Mesenchymal stem cell (in vitro differentiated cells and primary cell): ENCODE measurements at regions not wholly inside any gene's neighbourhood (a gene's known extent, or its start where the extent isn't known, plus 50 kb on each side); places are given as distances from the start of the nearest gene placed in this dataset.

ENCODE experiments used
- DNase-seq: peaks from one replicate; pipeline ENCODE4 v3.0.0-alpha.2; 2013
- H2AFZ ChIP-seq: one replicate; pipeline ENCODE4 v1.6.1; 2013; ENCODE audit warnings: low read depth, mild to moderate bottlenecking, control low read depth, inconsistent platforms, low read length, moderate library complexity
- H2AK5ac ChIP-seq: 2 replicates; pipeline ENCODE4 v1.6.1; 2013; ENCODE audit warnings: low read length, moderate library complexity, mild to moderate bottlenecking, inconsistent platforms; ENCODE audit not compliant: severe bottlenecking
- H2BK120ac ChIP-seq: one replicate; pipeline ENCODE4 v1.6.1; 2013; ENCODE audit warnings: low read depth, mild to moderate bottlenecking, inconsistent platforms, low read length, moderate library complexity
- H2BK12ac ChIP-seq, 2 experiments: one replicate each; pipeline ENCODE4 v1.6.1; 2013; ENCODE audit warnings: inconsistent platforms in 2 of 2, low read length in 2 of 2, mild to moderate bottlenecking in 2 of 2, moderate library complexity in 2 of 2, control low read depth in 1 of 2
- H2BK15ac ChIP-seq: one replicate; pipeline ENCODE4 v1.6.1; 2013; ENCODE audit warnings: mild to moderate bottlenecking, low read depth, inconsistent platforms; ENCODE audit not compliant: poor library complexity, severe bottlenecking
- H2BK5ac ChIP-seq: 2 replicates; pipeline ENCODE4 v1.6.1; 2013; ENCODE audit warnings: low read depth, mild to moderate bottlenecking, low read length, control low read depth, inconsistent platforms; ENCODE audit not compliant: poor library complexity, severe bottlenecking
- H3K14ac ChIP-seq, 2 experiments: one replicate each; pipeline ENCODE4 v1.6.1; 2013; ENCODE audit warnings: inconsistent platforms in 2 of 2, low read length in 2 of 2, control low read depth in 1 of 2, mild to moderate bottlenecking in 1 of 2, moderate library complexity in 1 of 2
- H3K18ac ChIP-seq, 2 experiments: one replicate each; pipeline ENCODE4 v1.6.1; 2013; ENCODE audit warnings: inconsistent platforms in 2 of 2, low read length in 2 of 2, control low read depth in 1 of 2, low read depth in 1 of 2, mild to moderate bottlenecking in 1 of 2
- H3K23ac ChIP-seq, 2 experiments: one replicate each; pipeline ENCODE4 v1.6.1; 2013; ENCODE audit warnings: inconsistent platforms in 2 of 2, low read length in 2 of 2, mild to moderate bottlenecking in 2 of 2, moderate library complexity in 2 of 2, control low read depth in 1 of 2
- H3K27ac ChIP-seq: 2 replicates; pipeline ENCODE4 v1.5.1; 2013; ENCODE audit warnings: mild to moderate bottlenecking, moderate library complexity, low read length, control low read depth, inconsistent platforms; ENCODE audit not compliant: poor library complexity, severe bottlenecking
- H3K27me3 ChIP-seq, 2 experiments: 2 replicates each; pipeline versions ENCODE4 v1.6.1 to v1.7.0; 2013; ENCODE audit warnings: low read length in 2 of 2, mild to moderate bottlenecking in 2 of 2, moderate library complexity in 2 of 2, control low read depth in 1 of 2, inconsistent platforms in 1 of 2; ENCODE audit not compliant: control insufficient read depth in 1 of 2, insufficient read depth in 1 of 2
- H3K36me3 ChIP-seq, 2 experiments: 2 replicates each; pipeline versions ENCODE4 v1.6.1 to v1.7.0; 2013; ENCODE audit warnings: low read length in 2 of 2, control low read depth in 1 of 2, inconsistent platforms in 1 of 2, low read depth in 1 of 2, mild to moderate bottlenecking in 1 of 2; ENCODE audit not compliant: insufficient read depth in 2 of 2, control insufficient read depth in 1 of 2
- H3K4ac ChIP-seq, 2 experiments: one replicate each; pipeline ENCODE4 v1.6.1; 2013; ENCODE audit warnings: inconsistent platforms in 2 of 2, low read length in 2 of 2, mild to moderate bottlenecking in 2 of 2, moderate library complexity in 2 of 2, control low read depth in 1 of 2, low read depth in 1 of 2
- H3K4me1 ChIP-seq: 2 replicates; pipeline ENCODE4 v1.6.1; 2013; ENCODE audit warnings: low read depth, low read length, control low read depth; ENCODE audit not compliant: control insufficient read depth, insufficient read depth
- H3K4me2 ChIP-seq: 2 replicates; pipeline ENCODE4 v1.6.1; 2013; ENCODE audit warnings: low read length, mild to moderate bottlenecking, inconsistent platforms; ENCODE audit not compliant: poor library complexity, severe bottlenecking
- H3K4me3 ChIP-seq, 2 experiments: 2 replicates each; pipeline versions ENCODE4 v1.5.1 to v1.7.0; 2013; ENCODE audit warnings: low read length in 2 of 2, mild to moderate bottlenecking in 2 of 2, control low read depth in 1 of 2, low read depth in 1 of 2; ENCODE audit not compliant: insufficient read depth in 1 of 2
- H3K79me1 ChIP-seq: replicated peaks from 2 replicates; pipeline ENCODE4 v1.6.1; 2013; ENCODE audit warnings: mild to moderate bottlenecking, control low read depth, low read length, inconsistent platforms; ENCODE audit not compliant: poor library complexity, severe bottlenecking
- H3K9ac ChIP-seq: 2 replicates; pipeline ENCODE4 v1.7.0; 2013; ENCODE audit warnings: mild to moderate bottlenecking, low read length, moderate library complexity
- H3K9me3 ChIP-seq: 2 replicates; pipeline ENCODE4 v1.7.0; 2013; ENCODE audit warnings: mild to moderate bottlenecking, low read length; ENCODE audit not compliant: control insufficient read depth
- H4K8ac ChIP-seq: one replicate; pipeline ENCODE4 v1.6.1; 2013; ENCODE audit warnings: inconsistent platforms, mild to moderate bottlenecking, low read length, moderate library complexity
- H4K91ac ChIP-seq: one replicate; pipeline ENCODE4 v1.6.1; 2013; ENCODE audit warnings: mild to moderate bottlenecking, low read length, inconsistent platforms
- WGBS: methylation state at CpG from one replicate; pipeline ENCODE4 v1.1.7; 2013; ENCODE audit warnings: mixed read lengths; 5-methylcytosine and 5-hydroxymethylcytosine counted together

GRCh38 chr3:178475062-178475461, 61.2 kb upstream of the KCNMB2 start:
- no peaks in the 10 kb centered on the region for H3K36me3 ChIP-seq
- H3K4me2 ChIP-seq, result no peak overlapping the region
- no peak overlapping the region for H3K23ac ChIP-seq
- WGBS, result 60% methylated on average over 3 of the region's 3 CpGs
- no peaks in the 10 kb centered on the region for H3K9me3 ChIP-seq
- H3K18ac ChIP-seq, result peak overlapping the region; percentile 24 to 81
- H3K27ac ChIP-seq, result no peak overlapping the region
- no peak overlapping the region for H2AK5ac ChIP-seq
- H2BK5ac ChIP-seq, result no peak overlapping the region
- H3K4me1 ChIP-seq, result no peaks in the 10 kb centered on the region
- peak overlapping the region in 1 of 2 experiments; percentile 98 for H2BK12ac ChIP-seq
- H4K8ac ChIP-seq, result no peak overlapping the region
- H2BK120ac ChIP-seq, result no peak overlapping the region
- H3K9ac ChIP-seq, result no peak overlapping the region
- peak; percentile 30 for DNase-seq
- peak overlapping the region in 1 of 2 experiments; percentile 54 for H3K4ac ChIP-seq
- peak overlapping the region; percentile 1 for H4K91ac ChIP-seq
- no peak overlapping the region for H2AFZ ChIP-seq
- no peaks in the 10 kb centered on the region for H3K79me1 ChIP-seq
- no peak overlapping the region for H3K14ac ChIP-seq
- H3K4me3 ChIP-seq, result no peak overlapping the region
- no peaks in the 10 kb centered on the region for H3K27me3 ChIP-seq
- H2BK15ac ChIP-seq, result no peak overlapping the region

- H2BK15ac ChIP-seq, result no peak overlapping the region
- no peak overlapping the region for H3K4me2 ChIP-seq
- H3K9ac ChIP-seq, result no peak overlapping the region
- no peak overlapping the region for H3K23ac ChIP-seq
- DNase-seq, result no peak
- no peaks in the 10 kb centered on the region for H3K79me1 ChIP-seq
- H3K14ac ChIP-seq, result peak overlapping the region in 1 of 2 experiments; percentile 76
- peak overlapping the region in 1 of 2 experiments; percentile 31 for H2BK12ac ChIP-seq
- peak overlapping the region in 1 of 2 experiments; percentile 26 for H3K4ac ChIP-seq
- H2BK5ac ChIP-seq, result no peak overlapping the region
- H4K91ac ChIP-seq, result no peak overlapping the region
- H3K4me3 ChIP-seq, result no peak overlapping the region
- no peak overlapping the region for H2AK5ac ChIP-seq
- H3K18ac ChIP-seq, result peak overlapping the region in 1 of 2 experiments; percentile 38
- no peaks in the 10 kb centered on the region for H3K27me3 ChIP-seq
- H3K27ac ChIP-seq, result no peak overlapping the region
- H3K36me3 ChIP-seq, result no peaks in the 10 kb centered on the region
- H2BK120ac ChIP-seq, result no peak overlapping the region
- peaks cover 3% of the 10 kb centered on the region for H3K4me1 ChIP-seq
- no peaks in the 10 kb centered on the region for H3K9me3 ChIP-seq
- no peak overlapping the region for H2AFZ ChIP-seq
- WGBS, result 91% methylated on average over 1 of the region's 2 CpGs
- H4K8ac ChIP-seq, result no peak overlapping the region
Observed at GRCh38 chr3:178476886-178477285, 59.4 kb upstream of the KCNMB2 start.

GRCh38 chr3:178479446-178479845, 56.8 kb upstream of the KCNMB2 start:
- H3K27ac ChIP-seq, result no peak overlapping the region
- H3K18ac ChIP-seq, result no peak overlapping the region
- H2AFZ ChIP-seq, result no peak overlapping the region
- 88% methylated on average over 1 of the region's 1 CpG for WGBS
- no peak overlapping the region for H3K14ac ChIP-seq
- no peak overlapping the region for H2BK120ac ChIP-seq
- H2BK5ac ChIP-seq, result no peak overlapping the region
- H3K36me3 ChIP-seq, result no peaks in the 10 kb centered on the region
- no peak overlapping the region for H2BK15ac ChIP-seq
- no peaks in the 10 kb centered on the region for H3K9me3 ChIP-seq
- no peak overlapping the region for H2BK12ac ChIP-seq
- H3K27me3 ChIP-seq, result no peaks in the 10 kb centered on the region
- H3K4ac ChIP-seq, result no peak overlapping the region
- no peak overlapping the region for H3K23ac ChIP-seq
- H3K79me1 ChIP-seq, result no peaks in the 10 kb centered on the region
- H3K9ac ChIP-seq, result no peak overlapping the region
- H4K91ac ChIP-seq, result no peak overlapping the region
- H3K4me3 ChIP-seq, result no peak overlapping the region
- H3K4me2 ChIP-seq, result no peak overlapping the region
- no peak overlapping the region for H4K8ac ChIP-seq
- peaks cover 3% of the 10 kb centered on the region for H3K4me1 ChIP-seq
- DNase-seq, result no peak
- H2AK5ac ChIP-seq, result no peak overlapping the region

GRCh38 chr3:178479860-178480259, 56.4 kb upstream of the KCNMB2 start:
- Histone ChIP-seq H3K27ac (no peak overlapping the region), H3K4me1 (peaks cover 5% of the 10 kb centered on the region), H3K18ac (no peak overlapping the region)

More at GRCh38 chr3:178479860-178480259, 56.4 kb upstream of the KCNMB2 start:
- H2BK12ac ChIP-seq, result peak overlapping the region in 1 of 2 experiments; percentile 82
- peak overlapping the region; percentile 0 for H2AK5ac ChIP-seq
- no peak overlapping the region for H3K4ac ChIP-seq
- DNase-seq, result no peak
- no peak overlapping the region for H4K8ac ChIP-seq
- no peak overlapping the region for H3K4me3 ChIP-seq
- no peak overlapping the region for H2AFZ ChIP-seq
- H3K4me2 ChIP-seq, result no peak overlapping the region
- H2BK120ac ChIP-seq, result no peak overlapping the region
- H3K14ac ChIP-seq, result peak overlapping the region in 1 of 2 experiments; percentile 68
- H3K79me1 ChIP-seq, result no peaks in the 10 kb centered on the region
- no peak overlapping the region for H3K23ac ChIP-seq
- H4K91ac ChIP-seq, result no peak overlapping the region
- H3K9ac ChIP-seq, result no peak overlapping the region
- WGBS, result 90% methylated on average over 4 of the region's 4 CpGs
- no peak overlapping the region for H2BK15ac ChIP-seq
- no peaks in the 10 kb centered on the region for H3K27me3 ChIP-seq
- H3K36me3 ChIP-seq, result no peaks in the 10 kb centered on the region
- H3K9me3 ChIP-seq, result no peaks in the 10 kb centered on the region
- no peak overlapping the region for H2BK5ac ChIP-seq
